ENCODE measurements at regions not wholly inside any gene's neighbourhood (a gene's known extent, or its start where the extent isn't known, plus 50 kb on each side); places are given as distances from the start of the nearest gene placed in this dataset.

- TF ChIP-seq FOXO4 (CRISPR knock-in tag; IDR thresholded peaks at IDR 0.05) (0 out of 2 replicates have a peak, but pooled peaks have one; percentile 36), HBP1 (CRISPR knock-in tag; IDR thresholded peaks at IDR 0.05) (0 out of 2 replicates have a peak, but pooled peaks have one; percentile 5), KDM1A (IDR thresholded peaks at IDR 0.05) (no peak; a peak in 1 of 4 replicates), MTA1 (IDR thresholded peaks at IDR 0.05; ENCODE audit: borderline replicate concordance) (no peak), ZNF592 (IDR thresholded peaks at IDR 0.05) (peak; percentile 24; the same call in 1 of the 2 replicates), TCF7 (IDR thresholded peaks at IDR 0.05; ENCODE audit: borderline replicate concordance) (peak; percentile 31; the same call in 1 of the 2 replicates), ZNF717 (CRISPR knock-in tag; IDR thresholded peaks at IDR 0.05) (no peak), CBX3 (IDR thresholded peaks at IDR 0.05; ENCODE audit: borderline replicate concordance in 1 of 2, low read length in 2 of 2) (no peak), SIN3B (IDR thresholded peaks at IDR 0.05; ENCODE audit: low read depth) (no peak), PCBP1 (IDR thresholded peaks at IDR 0.05; ENCODE audit: low read depth, low read length, poor library complexity, severe bottlenecking) (no peak), ETV6 (IDR thresholded peaks at IDR 0.05; ENCODE audit: borderline replicate concordance in 1 of 2, low read depth in 2 of 2, low read length in 1 of 2) (peak in 1 of 2 experiments; percentile 50; a peak in 1 of 4 replicates), ETV6 (CRISPR knock-in tag; IDR thresholded peaks at IDR 0.05; ENCODE audit: borderline replicate concordance) (no peak), ZNF174 (CRISPR knock-in tag; IDR thresholded peaks at IDR 0.05) (no peak), POLR3G (IDR thresholded peaks at IDR 0.05; ENCODE audit: extremely low read depth, insufficient read length, insufficient replicate concordance) (no peak), TBP (optimal IDR thresholded peaks at IDR 0.05; ENCODE audit: low read depth, low read length) (no peak), FOXK1 (CRISPR knock-in tag; IDR thresholded peaks at IDR 0.05; ENCODE audit: borderline replicate concordance) (0 out of 2 replicates have a peak, but pooled peaks have one; percentile 33), SPI1 (IDR thresholded peaks at IDR 0.05; ENCODE audit: borderline replicate concordance, low read depth, low read length) (no peak)
- TF ChIP-seq, protein P1, sequence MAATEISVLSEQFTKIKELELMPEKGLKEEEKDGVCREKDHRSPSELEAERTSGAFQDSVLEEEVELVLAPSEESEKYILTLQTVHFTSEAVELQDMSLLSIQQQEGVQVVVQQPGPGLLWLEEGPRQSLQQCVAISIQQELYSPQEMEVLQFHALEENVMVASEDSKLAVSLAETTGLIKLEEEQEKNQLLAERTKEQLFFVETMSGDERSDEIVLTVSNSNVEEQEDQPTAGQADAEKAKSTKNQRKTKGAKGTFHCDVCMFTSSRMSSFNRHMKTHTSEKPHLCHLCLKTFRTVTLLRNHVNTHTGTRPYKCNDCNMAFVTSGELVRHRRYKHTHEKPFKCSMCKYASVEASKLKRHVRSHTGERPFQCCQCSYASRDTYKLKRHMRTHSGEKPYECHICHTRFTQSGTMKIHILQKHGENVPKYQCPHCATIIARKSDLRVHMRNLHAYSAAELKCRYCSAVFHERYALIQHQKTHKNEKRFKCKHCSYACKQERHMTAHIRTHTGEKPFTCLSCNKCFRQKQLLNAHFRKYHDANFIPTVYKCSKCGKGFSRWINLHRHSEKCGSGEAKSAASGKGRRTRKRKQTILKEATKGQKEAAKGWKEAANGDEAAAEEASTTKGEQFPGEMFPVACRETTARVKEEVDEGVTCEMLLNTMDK (IDR thresholded peaks at IDR 0.05; ENCODE audit: borderline replicate concordance, insufficient read depth, low read depth, low read length, poor library complexity, severe bottlenecking): no peak
Observed at GRCh38 chr1:234722904-234723720, 113.1 kb upstream of the IRF2BP2 start (continued).

Data from K562 (cell line).